ENCODE measurements at regions not wholly inside any gene's neighbourhood (a gene's known extent, or its start where the extent isn't known, plus 50 kb on each side); places are given as distances from the start of the nearest gene placed in this dataset.
"Not testable (repeated sequence)": the region's sequence is repeated elsewhere in the genome, so short reads cannot be mapped to it uniquely, and the experiment has no call there.

DNA sequence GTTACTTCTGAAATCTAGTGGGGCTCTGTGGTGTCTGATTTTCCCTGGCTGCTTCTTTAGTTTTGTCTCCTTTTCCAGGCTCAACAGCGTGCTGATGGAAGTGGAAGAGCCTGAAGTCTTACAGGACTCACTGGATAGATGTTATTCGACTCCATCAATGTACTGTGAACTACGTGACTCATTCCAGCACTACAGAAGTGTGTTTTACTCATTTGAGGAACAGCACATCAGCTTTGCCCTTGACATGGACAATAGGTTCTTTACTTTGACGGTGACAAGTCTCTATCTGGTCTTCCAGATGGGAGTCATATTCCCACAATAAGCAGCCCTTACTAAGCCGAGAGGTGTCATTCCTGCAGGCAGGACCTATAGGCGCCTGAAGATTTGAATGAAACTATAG is 51.1 kb downstream of the NBPF8 start:
- DNase-seq (ENCODE audit: extremely low read depth, low read depth): peak; percentile 2
- H3K4me3 ChIP-seq (replicated peaks; ENCODE audit: low read depth, low read length): not testable (repeated sequence)

DNA sequence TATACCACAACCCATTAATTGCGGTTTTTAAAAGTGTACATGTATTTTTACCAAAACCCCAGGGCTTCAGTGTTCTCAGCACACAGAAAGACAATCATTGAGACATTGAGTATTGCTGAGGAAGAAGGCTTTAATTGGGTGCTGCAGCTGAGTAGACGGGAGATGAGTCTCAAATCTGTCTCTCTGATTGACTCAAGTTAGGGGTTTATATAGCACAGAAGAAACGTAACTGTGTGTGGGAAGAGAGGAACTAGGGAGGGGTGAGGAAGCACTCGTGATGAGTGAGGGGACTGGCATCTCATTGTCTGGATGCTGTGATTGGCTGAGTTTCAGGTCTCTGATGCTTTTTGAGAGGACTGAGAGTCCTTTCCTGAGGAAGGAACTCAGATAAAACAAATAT is 62.8 kb downstream of the NBPF8 start:
- DNase-seq (ENCODE audit: extremely low read depth, low read depth); H3K4me3 ChIP-seq (replicated peaks; ENCODE audit: low read depth, low read length): not testable (repeated sequence)

DNA sequence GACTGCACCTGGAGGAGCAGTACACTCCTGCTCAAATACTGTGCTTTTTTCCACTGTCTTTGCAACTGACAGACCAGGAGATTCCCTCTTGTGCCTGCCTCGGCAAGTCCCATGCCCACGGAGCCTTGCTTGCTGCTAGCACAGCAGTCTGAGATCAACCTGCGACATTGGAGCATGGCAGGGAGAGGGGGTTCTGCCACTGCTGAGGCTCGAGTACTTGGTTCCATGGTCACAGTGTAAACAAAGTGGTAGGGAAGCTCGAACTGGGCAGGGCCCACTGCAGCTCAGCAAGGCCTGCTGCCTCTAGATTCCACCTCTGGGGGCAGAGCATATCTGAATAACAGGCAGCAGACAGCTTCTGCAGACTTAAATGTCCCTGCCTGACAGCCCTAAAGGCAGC is 63.6 kb downstream of the NBPF8 start:
- H3K4me3 ChIP-seq (replicated peaks; ENCODE audit: low read depth, low read length); DNase-seq (ENCODE audit: extremely low read depth, low read depth): not testable (repeated sequence)

DNA sequence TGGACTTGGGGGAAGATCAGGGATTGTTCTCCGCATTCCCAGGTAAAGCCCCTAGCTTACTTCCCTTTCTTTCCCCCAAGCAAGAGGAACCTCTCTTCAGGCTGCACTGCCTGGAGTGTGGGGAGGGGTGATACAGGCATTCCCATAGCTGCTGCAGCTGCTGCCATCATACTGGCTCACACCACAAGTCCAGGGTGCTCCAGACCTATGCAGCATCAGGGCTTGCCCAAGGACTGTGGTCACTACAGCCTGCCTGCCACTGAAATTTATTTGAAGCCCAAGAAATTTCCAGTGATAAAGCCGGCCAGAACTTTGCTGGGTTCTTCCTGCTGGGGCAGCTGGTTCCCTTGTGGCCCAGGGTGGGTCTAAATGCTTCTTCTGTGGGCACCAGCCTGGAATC is 72.7 kb downstream of the NBPF8 start:
- DNase-seq (ENCODE audit: extremely low read depth, low read depth); H3K4me3 ChIP-seq (replicated peaks; ENCODE audit: low read depth, low read length): not testable (repeated sequence)

DNA sequence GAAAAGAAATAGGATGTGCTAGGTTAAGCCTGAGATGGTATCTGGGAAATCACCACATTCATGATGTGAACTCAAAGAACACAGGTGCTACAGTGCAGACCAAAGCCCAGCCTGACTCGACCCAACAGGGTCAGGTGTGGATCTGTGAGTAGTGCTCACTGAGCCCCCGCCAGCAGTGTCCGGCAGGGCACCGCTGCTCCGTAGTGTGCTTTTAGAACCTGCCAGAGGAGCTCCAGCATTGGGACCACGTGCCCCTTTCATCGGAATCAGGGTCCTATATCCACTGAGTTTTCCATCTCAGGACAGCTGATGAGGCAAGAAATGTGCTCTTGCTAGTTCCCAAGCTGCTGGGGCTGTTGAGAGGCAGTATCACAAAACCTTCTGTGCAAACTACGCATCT is 74.4 kb downstream of the NBPF8 start:
- DNase-seq (ENCODE audit: extremely low read depth, low read depth); H3K4me3 ChIP-seq (replicated peaks; ENCODE audit: low read depth, low read length): not testable (repeated sequence)

DNA sequence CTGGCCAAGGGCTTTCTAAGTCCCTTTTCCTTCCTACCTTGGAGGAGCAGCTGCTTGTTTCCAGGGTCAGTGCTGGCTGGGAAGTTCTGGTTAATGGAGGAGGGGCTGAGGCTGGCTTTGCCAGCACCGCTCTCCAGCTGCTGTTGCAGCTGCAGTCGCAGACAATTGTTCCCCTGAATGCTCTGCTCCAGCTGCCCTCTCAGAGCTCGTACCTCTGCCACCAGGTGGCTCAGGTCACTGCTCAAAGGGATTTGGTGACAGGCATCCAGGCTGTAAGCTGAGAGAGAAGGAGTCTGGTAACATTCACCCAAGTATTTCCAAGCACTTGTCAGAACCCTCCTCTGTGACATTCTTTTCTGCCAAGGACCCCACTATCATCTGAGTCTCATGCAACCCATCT is 82.3 kb downstream of the NBPF8 start:
- not testable (repeated sequence) for DNase-seq (ENCODE audit: extremely low read depth, low read depth); H3K4me3 ChIP-seq (replicated peaks; ENCODE audit: low read depth, low read length)

DNA sequence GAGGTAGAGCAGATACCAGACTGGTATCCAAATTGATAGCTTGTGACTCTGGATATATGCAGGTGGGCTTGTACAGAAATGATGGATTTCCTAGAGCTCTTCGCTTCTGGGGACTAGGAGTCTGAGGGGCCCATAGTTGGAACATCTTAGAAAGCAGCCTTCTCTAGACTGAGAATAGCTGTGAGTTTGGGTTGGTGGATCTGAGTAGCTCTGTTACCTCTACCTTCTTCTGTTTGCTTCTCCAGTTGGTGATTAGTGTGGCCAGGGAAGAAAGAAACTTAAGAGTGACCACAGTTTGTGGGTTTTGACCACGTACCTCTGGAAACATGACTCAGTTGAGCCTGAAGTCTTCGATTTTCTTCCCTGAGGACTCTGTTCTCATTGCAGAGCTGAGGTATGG is 88.4 kb downstream of the NBPF8 start:
- H3K4me3 ChIP-seq (replicated peaks; ENCODE audit: low read depth, low read length); DNase-seq (ENCODE audit: extremely low read depth, low read depth): not testable (repeated sequence)

DNA sequence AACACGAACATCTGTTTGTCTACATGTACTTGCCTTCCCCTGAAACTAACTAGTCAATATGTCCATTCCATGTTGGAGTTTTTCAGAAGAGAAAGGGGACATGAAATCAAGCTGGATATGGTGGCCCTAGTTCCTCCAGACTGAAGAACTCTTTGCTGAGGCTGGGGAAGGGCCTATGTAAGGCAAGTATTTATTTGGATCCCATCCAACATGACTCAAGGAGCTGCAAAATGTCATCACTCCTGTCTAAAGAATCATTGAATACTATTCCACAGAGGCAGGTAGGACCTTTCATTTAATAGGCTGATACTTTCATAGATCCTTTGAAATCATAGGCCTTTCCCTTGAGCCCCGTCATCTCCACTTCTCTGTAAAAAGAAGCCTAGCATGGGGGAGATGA is 91.5 kb downstream of the NBPF8 start:
- H3K4me3 ChIP-seq (replicated peaks; ENCODE audit: low read depth, low read length); DNase-seq (ENCODE audit: extremely low read depth, low read depth): not testable (repeated sequence)

DNA sequence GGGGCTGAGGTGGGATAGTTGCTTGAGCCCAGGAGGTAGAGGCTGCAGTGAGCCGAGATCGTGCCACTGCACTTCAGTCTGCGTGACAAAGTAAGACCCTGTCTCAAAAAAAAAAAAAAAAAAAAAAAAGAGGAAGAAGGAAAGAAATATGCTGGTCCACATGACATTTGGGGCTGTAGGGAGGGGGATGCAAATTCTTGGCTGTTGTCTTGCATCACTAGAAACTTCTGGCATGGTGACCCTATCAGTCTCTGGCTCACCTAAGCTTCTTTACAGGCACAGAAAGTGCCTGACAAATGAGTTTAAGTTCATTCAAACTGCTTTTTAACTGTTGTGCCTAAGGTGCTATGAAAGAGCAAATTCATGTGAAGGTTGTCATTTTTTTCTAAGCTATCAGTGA is 93.5 kb downstream of the NBPF8 start:
- not testable (repeated sequence) for H3K4me3 ChIP-seq (replicated peaks; ENCODE audit: low read depth, low read length); DNase-seq (ENCODE audit: extremely low read depth, low read depth)

DNA sequence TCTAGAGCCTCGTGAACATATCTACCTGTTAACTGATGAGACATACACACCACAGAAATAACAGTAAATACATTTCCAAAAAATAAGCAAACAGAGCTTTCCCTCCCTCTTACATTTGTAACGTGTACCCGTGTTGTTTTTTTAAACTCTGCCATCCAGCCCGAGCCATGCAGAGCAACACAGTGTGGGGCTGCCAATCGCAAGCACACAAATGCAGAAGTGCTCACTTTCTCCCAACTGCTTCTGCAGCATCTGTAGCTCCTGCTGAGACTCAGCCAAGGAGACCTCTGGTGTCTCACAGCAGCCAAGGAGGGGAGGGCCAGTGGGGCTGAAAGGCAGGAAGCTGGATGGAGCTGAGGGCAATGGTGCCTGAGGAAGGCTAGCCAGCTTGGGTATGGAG is 94.4 kb downstream of the NBPF8 start:
- not testable (repeated sequence) for DNase-seq (ENCODE audit: extremely low read depth, low read depth); H3K4me3 ChIP-seq (replicated peaks; ENCODE audit: low read depth, low read length)

DNA sequence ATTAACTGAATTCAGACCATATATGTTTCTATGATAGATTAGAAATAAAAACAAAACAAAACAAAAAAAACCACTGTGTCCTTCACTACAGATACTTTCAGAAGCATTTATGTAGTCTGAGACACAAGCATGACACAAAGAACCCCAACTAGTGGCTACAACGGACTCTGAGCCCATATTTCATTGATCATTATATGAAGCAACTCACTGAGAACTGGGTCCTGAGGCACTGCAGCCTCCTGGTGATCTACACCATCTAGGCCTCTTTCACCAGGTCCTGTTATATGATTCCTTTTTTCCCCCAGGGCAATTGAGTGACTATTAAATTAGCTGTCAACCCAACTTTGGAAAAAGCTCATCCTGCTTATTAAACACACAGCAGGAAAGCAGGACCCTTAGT is 98.3 kb downstream of the NBPF8 start:
- H3K4me3 ChIP-seq (replicated peaks; ENCODE audit: low read depth, low read length); DNase-seq (ENCODE audit: extremely low read depth, low read depth): not testable (repeated sequence)

DNA sequence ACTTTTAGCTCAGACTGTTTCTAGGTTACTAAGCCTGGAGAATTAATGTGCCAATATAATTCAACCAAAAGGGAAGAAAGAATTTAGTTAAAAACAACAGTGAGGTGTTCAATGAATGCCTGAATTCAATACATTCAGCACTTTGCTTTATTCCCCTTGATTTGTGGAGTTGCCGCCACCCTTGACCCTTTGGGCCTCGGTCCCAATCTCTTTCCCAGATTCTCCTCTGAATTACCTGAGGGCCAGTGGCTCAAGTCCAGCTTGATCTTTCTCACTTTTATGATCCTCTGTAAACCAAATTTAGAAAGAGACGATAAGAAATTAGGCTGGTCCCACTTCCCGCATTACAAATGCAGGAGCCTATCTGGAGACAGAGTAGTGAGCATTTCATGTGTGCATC is 98.7 kb downstream of the NBPF8 start:
- not testable (repeated sequence) for DNase-seq (ENCODE audit: extremely low read depth, low read depth)

DNA sequence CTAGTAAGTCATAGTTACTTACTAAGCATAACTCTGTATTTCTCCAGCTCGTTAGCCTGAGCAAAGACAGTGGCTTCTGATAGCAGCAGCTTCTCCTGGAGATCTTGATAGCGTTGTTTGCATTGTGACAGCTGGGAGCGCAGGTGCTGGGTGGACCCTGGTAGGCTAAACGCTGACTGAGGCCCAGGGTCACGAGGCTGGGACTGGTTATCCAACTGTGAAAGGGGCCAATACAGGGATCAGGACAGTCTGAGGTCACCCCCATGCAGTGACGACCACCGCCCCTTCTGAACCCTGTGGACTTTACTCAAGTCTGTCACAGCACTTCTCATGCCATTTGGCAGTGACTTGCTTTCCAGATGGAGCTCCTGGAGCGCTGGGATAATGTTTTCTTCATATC is 104.4 kb downstream of the NBPF8 start:
- H3K4me3 ChIP-seq (replicated peaks; ENCODE audit: low read depth, low read length); DNase-seq (ENCODE audit: extremely low read depth, low read depth): not testable (repeated sequence)

More for the DNA sequence above, 98.7 kb downstream of the NBPF8 start:
- H3K4me3 ChIP-seq (replicated peaks; ENCODE audit: low read depth, low read length): not testable (repeated sequence)

DNA sequence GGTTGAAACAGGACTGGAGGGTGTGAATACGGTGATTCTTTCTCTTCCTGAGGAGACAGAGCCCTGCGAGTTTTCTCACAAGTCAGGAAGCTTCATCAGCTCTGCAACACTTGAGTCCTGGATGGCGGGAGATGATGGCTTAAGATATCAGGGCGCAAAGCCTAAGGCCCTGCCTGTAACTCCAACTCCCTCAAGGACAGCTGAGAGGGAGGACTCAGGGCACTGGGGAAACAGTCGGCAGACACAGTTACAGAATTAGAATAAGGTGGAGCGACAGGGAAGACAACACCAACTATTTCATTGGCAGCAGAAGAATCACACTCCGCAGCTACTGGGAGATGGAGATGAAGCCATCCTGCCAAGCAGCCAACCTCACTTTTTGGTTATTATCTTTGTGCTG is 109.6 kb downstream of the NBPF8 start:
- DNase-seq (ENCODE audit: extremely low read depth, low read depth); H3K4me3 ChIP-seq (replicated peaks; ENCODE audit: low read depth, low read length): not testable (repeated sequence)

DNA sequence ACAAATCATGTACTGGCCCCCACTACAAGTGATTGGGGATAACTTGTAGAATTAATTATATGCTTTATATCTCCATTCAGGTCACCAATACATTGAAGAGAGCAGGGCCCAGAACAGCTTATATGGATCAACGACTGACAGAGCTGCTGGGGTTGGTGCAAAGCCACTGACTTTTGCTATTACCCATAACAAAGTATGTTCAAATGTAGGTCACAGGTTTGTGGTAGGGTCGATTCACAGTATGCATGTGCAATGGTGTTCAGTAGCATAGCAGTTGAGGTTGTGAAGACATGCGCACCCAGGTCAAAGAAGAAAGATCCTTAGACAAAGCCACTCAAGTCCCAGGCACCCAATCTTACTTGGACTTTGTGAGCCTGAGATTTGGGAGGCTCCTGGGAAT is 110.6 kb downstream of the NBPF8 start:
- not testable (repeated sequence) for H3K4me3 ChIP-seq (replicated peaks; ENCODE audit: low read depth, low read length); DNase-seq (ENCODE audit: extremely low read depth, low read depth)

DNA sequence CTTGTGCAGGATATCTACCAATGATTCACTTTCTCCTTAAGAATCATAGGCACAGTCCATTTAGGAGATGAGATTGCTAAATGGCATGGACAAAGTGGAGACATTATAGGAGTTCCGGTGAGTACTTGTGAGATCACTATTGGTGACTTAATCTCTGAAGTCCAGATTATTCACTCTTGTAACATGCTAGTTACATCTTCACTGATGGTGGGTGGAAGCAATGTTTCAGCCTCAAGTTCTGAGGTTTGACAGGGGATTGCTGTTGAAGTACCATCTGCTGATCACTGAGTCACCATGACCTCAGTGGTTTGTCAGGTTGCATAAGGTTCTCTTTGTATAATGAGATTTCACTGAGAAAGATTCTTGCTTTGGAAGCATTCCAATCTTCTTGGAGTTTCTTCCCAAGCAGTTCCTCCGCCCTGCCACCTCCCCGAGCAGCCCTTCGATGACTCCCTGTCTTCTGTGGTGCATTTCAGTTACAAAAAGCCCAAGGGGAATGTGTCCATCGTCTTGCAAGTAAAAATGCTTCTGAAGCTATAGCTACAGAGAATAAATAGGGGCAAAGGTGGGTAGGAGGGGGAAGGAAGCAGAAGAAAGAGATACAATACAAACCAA is 114.7 kb downstream of the NBPF8 start:
- not testable (repeated sequence) for DNase-seq (ENCODE audit: extremely low read depth, low read depth); H3K4me3 ChIP-seq (replicated peaks; ENCODE audit: low read depth, low read length)

DNA sequence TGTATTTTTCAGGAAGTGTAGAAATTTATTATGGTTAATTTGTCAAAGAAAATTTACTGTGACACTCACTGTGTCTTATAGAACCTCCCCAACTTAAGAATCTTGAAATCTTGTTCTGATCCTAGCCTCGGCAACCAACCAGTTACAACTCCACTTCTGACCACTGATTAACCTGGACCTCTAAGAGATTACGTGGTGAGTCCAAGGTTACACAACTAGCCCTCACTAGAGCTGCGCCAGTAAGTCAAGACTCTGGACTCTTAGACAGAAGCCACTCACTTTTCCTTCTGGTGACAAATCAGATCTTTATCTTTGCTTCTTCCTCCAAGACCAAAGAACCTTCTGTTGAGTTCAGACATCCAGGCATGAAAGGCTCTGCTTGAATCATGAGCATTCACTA is 116.6 kb downstream of the NBPF8 start:
- H3K4me3 ChIP-seq (replicated peaks; ENCODE audit: low read depth, low read length); DNase-seq (ENCODE audit: extremely low read depth, low read depth): not testable (repeated sequence)

DNA sequence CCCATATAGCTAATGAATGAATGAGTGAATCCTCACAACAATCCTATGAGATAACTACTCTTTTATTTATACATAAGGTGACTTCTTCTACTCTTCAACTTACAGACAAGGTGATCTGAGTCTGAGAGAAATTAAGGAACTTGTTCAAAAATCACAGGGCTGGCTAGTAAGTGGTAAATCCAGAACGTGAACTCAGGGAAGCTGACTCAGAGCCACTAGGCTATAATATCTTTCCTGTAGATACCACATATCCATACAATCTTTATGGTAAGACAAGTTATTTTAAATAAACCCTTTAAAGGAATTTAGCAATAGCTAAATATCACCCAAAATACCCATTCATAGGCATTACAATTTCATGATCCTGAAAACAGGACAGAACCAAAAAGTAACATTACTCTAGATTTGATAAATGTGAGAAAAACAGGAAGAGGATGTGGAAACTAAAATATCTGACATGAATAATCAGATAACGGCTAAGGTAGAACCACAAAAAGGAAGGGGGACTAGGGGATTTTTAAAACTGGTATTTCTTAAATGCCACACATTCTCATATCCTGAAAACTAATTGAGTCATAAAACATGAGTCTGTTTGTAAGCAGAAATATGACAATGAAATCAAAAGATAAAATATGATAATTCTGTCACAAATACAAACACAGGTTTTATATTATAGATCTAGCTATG is 119.7 kb downstream of the NBPF8 start:
- H3K4me3 ChIP-seq (replicated peaks; ENCODE audit: low read depth, low read length); DNase-seq (ENCODE audit: extremely low read depth, low read depth): not testable (repeated sequence)

DNA sequence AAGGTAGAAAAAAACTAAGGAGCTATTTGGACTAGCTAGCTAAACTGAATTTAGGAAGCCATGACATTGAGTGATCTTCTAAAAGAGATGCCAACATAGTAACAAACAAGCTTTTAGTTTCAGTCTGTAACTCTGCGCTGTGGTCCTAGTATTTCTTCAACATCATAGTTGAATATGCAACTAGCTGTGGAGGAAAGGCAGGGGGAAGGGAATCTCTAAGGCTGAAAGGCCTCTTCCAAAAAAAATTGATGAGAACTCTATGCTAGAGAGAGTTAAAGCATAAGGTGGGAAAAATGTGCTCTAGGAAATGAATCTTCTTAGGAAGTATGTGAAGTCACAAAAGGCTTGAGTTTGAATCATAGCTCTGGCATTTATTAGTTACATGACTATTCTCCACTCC is 120.2 kb downstream of the NBPF8 start:
- DNase-seq (ENCODE audit: extremely low read depth, low read depth); H3K4me3 ChIP-seq (replicated peaks; ENCODE audit: low read depth, low read length): not testable (repeated sequence)

DNA sequence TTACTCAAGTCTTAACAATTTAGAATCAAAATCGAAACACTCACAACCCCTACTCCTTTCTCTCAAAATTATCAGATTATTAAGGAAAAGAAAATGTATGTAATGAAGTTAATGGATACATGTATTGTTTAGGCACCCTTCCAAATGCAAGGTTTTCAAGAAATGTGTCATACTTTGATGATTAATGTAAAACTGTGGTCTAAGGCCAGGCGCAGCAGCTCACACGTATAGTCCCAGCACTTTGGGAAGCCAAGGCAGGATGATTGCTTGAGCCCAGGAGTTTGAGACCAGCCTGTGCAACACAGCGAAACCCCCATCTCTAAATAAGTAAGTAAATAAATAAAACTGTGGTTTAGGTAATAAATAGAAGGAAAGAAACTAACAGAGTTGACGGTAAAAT is 126.6 kb downstream of the NBPF8 start:
- DNase-seq (ENCODE audit: extremely low read depth, low read depth); H3K4me3 ChIP-seq (replicated peaks; ENCODE audit: low read depth, low read length): not testable (repeated sequence)
